Endothelial cell of umbilical vein (primary cell): ENCODE measurements at regions not wholly inside any gene's neighbourhood (a gene's known extent, or its start where the extent isn't known, plus 50 kb on each side); places are given as distances from the start of the nearest gene placed in this dataset.
A peak's percentile ranks its signal among the peaks of the same experiment; 100 is the strongest.

Experiments
- BruUV-seq: library from RNA; stranded (reverse); fragments of 400-500 nt; replicated peaks from 2 replicates; lab custom pipeline; 2021; lab: Mats Ljungman, UMichigan
- CTCF ChIA-PET: fragments of 300-600, 350-600 bp; sonication (Branson Sonifier 250); formaldehyde crosslinking; loops from one replicate; lab custom pipeline; 2021; ENCODE audit warnings: antibody characterized with exemption, inconsistent platforms; lab: Charles Lee
- POLR2A ChIA-PET: fragments of 300-600, 350-600 bp; sonication (Branson Sonifier 250); formaldehyde crosslinking; loops from one replicate; lab custom pipeline; 2021; ENCODE audit warnings: antibody characterized with exemption, inconsistent platforms; lab: Charles Lee
- DNase-seq: peaks from one replicate; pipeline ENCODE4 v3.0.0-alpha.2; 2011; ENCODE audit warnings: low read depth, low spot score
- FAIRE-seq: peaks from 2 replicates; lab custom pipeline; 2011; peaks lifted over from hg19 to GRCh38; lab: Jason Lieb, UNC
- H2AFZ ChIP-seq: 2 replicates; pipeline ENCODE4 v1.6.0; 2012; ENCODE audit warnings: low read depth, low read length, control low read depth, inconsistent platforms
- H3K27ac ChIP-seq: 2 replicates; pipeline ENCODE4 v1.5.1; 2011; ENCODE audit warnings: low read depth, mild to moderate bottlenecking, control low read depth, low read length, moderate library complexity; ENCODE audit not compliant: insufficient read depth
- H3K27me3 ChIP-seq, 2 experiments: 2 replicates each; pipeline versions ENCODE4 v1.6.0 to v1.6.1; 2011; ENCODE audit warnings: low read length in 2 of 2, mixed read lengths in 1 of 2; ENCODE audit not compliant: control insufficient read depth in 2 of 2, insufficient read depth in 2 of 2
- H3K36me3 ChIP-seq, 2 experiments: 2 replicates in 1 of 2; 3 replicates in 1 of 2; pipeline ENCODE4 v1.5.1; 2011; ENCODE audit warnings: low read length in 2 of 2, mild to moderate bottlenecking in 1 of 2, moderate library complexity in 1 of 2; ENCODE audit not compliant: control insufficient read depth in 2 of 2, insufficient read depth in 2 of 2; ENCODE audit errors: extremely low read depth in 1 of 2
- H3K4me1 ChIP-seq: 3 replicates; pipeline ENCODE4 v1.5.1; 2011; ENCODE audit warnings: mild to moderate bottlenecking, low read length; ENCODE audit not compliant: control insufficient read depth, insufficient read depth; ENCODE audit errors: extremely low read depth
- H3K4me2 ChIP-seq: 2 replicates; pipeline ENCODE4 v1.6.1; 2011; ENCODE audit warnings: low read length, control low read depth, mixed read lengths; ENCODE audit not compliant: insufficient read depth
- H3K4me3 ChIP-seq, 3 experiments: fragments of 200-600 bp in 1 of 3; sonication (generic), shearing (Covaris generic) in 1 of 3; replicated peaks in 1 of 3; 2 replicates each; pipeline ENCODE4 v1.5.1; 2011 to 2016; ENCODE audit warnings: control low read depth in 3 of 3, low read length in 3 of 3, mild to moderate bottlenecking in 2 of 3, inconsistent platforms in 1 of 3, low read depth in 1 of 3, moderate library complexity in 1 of 3; ENCODE audit not compliant: insufficient read depth in 1 of 3
- H3K79me2 ChIP-seq: 2 replicates; pipeline ENCODE4 v1.6.0; 2012; ENCODE audit warnings: low read length, inconsistent platforms; ENCODE audit not compliant: control insufficient read depth, insufficient read depth
- H3K9ac ChIP-seq: replicated peaks from 2 replicates; pipeline ENCODE3; 2011; ENCODE audit warnings: low read length, control low read depth; ENCODE audit not compliant: insufficient read depth; ENCODE audit errors: extremely low read depth
- H3K9me1 ChIP-seq: replicated peaks from 3 replicates; pipeline ENCODE4 v1.6.0; 2011; ENCODE audit warnings: mild to moderate bottlenecking, low read length; ENCODE audit not compliant: control insufficient read depth, insufficient read depth; ENCODE audit errors: extremely low read depth
- H3K9me3 ChIP-seq: replicated peaks from 2 replicates; pipeline ENCODE4 v1.5.1; 2012; ENCODE audit warnings: low read length, inconsistent platforms; ENCODE audit not compliant: control insufficient read depth, insufficient read depth
- H4K20me1 ChIP-seq: replicated peaks from 2 replicates; pipeline ENCODE3; 2011; ENCODE audit warnings: mild to moderate bottlenecking, low read length; ENCODE audit not compliant: control insufficient read depth, insufficient read depth; ENCODE audit errors: extremely low read depth
- EZH2 ChIP-seq: IDR thresholded peaks from 2 replicates; pipeline ENCODE4 v1.6.1; 2012; ENCODE audit warnings: borderline replicate concordance, low read depth, mild to moderate bottlenecking, moderate library complexity, low read length, inconsistent platforms; ENCODE audit not compliant: severe bottlenecking
- FOS ChIP-seq: IDR thresholded peaks from 2 replicates; pipeline ENCODE4 v1.6.1; 2011; ENCODE audit warnings: mild to moderate bottlenecking, low read length, moderate library complexity, borderline replicate concordance; ENCODE audit not compliant: insufficient read depth
- GATA2 ChIP-seq: IDR thresholded peaks from 2 replicates; pipeline ENCODE4 v1.7.0; 2011; ENCODE audit warnings: low read depth, mild to moderate bottlenecking, moderate library complexity, mixed read lengths, low read length; ENCODE audit not compliant: insufficient read length, insufficient read depth
- JUN ChIP-seq: IDR thresholded peaks from 2 replicates; pipeline ENCODE4 v1.6.1; 2011; ENCODE audit warnings: borderline replicate concordance, low read depth; ENCODE audit not compliant: insufficient read length, insufficient read depth
- MYC ChIP-seq: IDR thresholded peaks from one replicate; pipeline ENCODE4 v1.6.1; 2011; ENCODE audit warnings: mild to moderate bottlenecking, low read depth, low read length
- POLR2A ChIP-seq: IDR thresholded peaks from 2 replicates; pipeline ENCODE4 v1.6.1; 2012; ENCODE audit warnings: low read depth, mild to moderate bottlenecking, control low read depth, low read length
- POLR2AphosphoS5 ChIP-seq: IDR thresholded peaks from 2 replicates; pipeline ENCODE4 v1.6.1; 2012; ENCODE audit warnings: low read depth, mild to moderate bottlenecking, control low read depth, low read length, moderate library complexity; ENCODE audit not compliant: insufficient read depth
- dilution Hi-C: fragments of 300-500 bp; cut with MboI; formaldehyde crosslinking; loops from one replicate; pipeline ENCODE4 v1.15.0; 2019; ENCODE audit warnings: low sequenced_read_pairs; ENCODE audit not compliant: extremely low pct_ligation_motif_present
- intact Hi-C: fragments of 100-400 bp; cut with micrococcal nuclease; formaldehyde crosslinking; loops from one replicate; pipeline ENCODE4 v1.10.0; 2022
- TF ChIP-seq, protein P1 (sequence below): IDR thresholded peaks from 2 replicates; pipeline ENCODE4 v1.6.1; 2011; ENCODE audit not compliant: insufficient read depth, insufficient read length
- TF ChIP-seq, protein P2 (sequence below), 2 donors: IDR thresholded peaks; 1 replicate in 1 of 2; 2 replicates in 1 of 2; pipeline ENCODE4 v1.5.1; 2011; ENCODE audit warnings: low read length in 2 of 2, mild to moderate bottlenecking in 2 of 2, moderate library complexity in 2 of 2, control low read depth in 1 of 2, inconsistent platforms in 1 of 2, low read depth in 1 of 2; ENCODE audit not compliant: insufficient read depth in 1 of 2; ENCODE audit errors: extremely low read depth in 1 of 2

DNA sequence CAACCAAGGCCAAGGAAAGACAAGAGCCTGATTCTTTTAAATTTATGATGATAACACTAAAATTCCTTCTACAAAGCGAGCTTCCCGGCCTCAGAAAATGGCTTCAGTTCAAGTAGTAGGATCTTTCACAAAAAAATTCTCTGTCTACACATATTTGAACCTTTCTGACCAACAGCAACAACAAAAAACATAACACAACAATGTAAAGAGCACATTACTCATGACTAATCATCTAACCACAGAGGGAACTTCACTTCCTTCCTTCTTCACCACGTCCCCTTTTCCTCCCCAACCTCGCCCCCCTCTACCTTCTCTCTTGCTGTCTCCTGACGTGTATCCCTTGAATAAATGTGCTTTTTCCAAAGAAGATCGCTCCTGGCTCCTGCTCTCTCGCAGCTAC, 228.2 kb downstream of the MYLK4 start:
- Histone ChIP-seq H3K27ac (peak overlapping the region; percentile 54), H2AFZ (peak overlapping the region; percentile 58), H3K4me2 (peak overlapping the region; percentile 46), H3K9ac (peak overlapping the region; percentile 8), H3K4me3 (no peak overlapping the region), H3K9me1 (no peaks in the 10 kb centered on the region), H3K4me1 (peaks cover 12% of the 10 kb centered on the region), H4K20me1 (no peaks in the 10 kb centered on the region), H3K36me3 (no peaks in the 10 kb centered on the region), H3K9me3 (no peaks in the 10 kb centered on the region), H3K27me3 (no peaks in the 10 kb centered on the region), H3K79me2 (no peaks in the 10 kb centered on the region)
- ChIA-PET POLR2A (no interaction called here), CTCF (interaction anchor here (1.2 to 1.3 kb wide), 2 partner anchors 18 to 22 kb away, joined by 3 read pairs; no protein-coding TSS in a partner anchor)
- FAIRE-seq (peak; percentile 92), DNase-seq (peak; percentile 64)
- TF ChIP-seq FOS (peak; percentile 74), GATA2 (peak; percentile 46), POLR2AphosphoS5 (peak; percentile 42), JUN (peak; percentile 83), MYC (no peak), POLR2A (no peak), EZH2 (no peak)
- TF ChIP-seq, protein P1, sequence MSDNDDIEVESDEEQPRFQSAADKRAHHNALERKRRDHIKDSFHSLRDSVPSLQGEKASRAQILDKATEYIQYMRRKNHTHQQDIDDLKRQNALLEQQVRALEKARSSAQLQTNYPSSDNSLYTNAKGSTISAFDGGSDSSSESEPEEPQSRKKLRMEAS: no peak
- TF ChIP-seq, protein P2, sequence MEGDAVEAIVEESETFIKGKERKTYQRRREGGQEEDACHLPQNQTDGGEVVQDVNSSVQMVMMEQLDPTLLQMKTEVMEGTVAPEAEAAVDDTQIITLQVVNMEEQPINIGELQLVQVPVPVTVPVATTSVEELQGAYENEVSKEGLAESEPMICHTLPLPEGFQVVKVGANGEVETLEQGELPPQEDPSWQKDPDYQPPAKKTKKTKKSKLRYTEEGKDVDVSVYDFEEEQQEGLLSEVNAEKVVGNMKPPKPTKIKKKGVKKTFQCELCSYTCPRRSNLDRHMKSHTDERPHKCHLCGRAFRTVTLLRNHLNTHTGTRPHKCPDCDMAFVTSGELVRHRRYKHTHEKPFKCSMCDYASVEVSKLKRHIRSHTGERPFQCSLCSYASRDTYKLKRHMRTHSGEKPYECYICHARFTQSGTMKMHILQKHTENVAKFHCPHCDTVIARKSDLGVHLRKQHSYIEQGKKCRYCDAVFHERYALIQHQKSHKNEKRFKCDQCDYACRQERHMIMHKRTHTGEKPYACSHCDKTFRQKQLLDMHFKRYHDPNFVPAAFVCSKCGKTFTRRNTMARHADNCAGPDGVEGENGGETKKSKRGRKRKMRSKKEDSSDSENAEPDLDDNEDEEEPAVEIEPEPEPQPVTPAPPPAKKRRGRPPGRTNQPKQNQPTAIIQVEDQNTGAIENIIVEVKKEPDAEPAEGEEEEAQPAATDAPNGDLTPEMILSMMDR (IDR thresholded peaks at IDR 0.05; ENCODE audit: extremely low read depth in 1 of 2, insufficient read depth in 1 of 2, low read depth in 1 of 2, low read length in 2 of 2): no peak
- intact Hi-C loops: loop anchor here (1.0 to 2.0 kb wide), 3 partner anchors 54 to 196 kb away; no protein-coding TSS in a partner anchor
- no TSS peak for BruUV-seq
- dilution Hi-C loops: no loop called here
